Thymus (tissue), 11 donors: ENCODE measurements at regions not wholly inside any gene's neighbourhood (a gene's known extent, or its start where the extent isn't known, plus 50 kb on each side); places are given as distances from the start of the nearest gene placed in this dataset.

Experiments
- DNase-seq, 9 donors: peaks; one replicate each; pipeline ENCODE4 v3.0.0-alpha.2; 2013; ENCODE audit warnings: low spot score in 9 of 9, low read depth in 6 of 9, missing footprints in 1 of 9
- H3K27ac ChIP-seq, 2 donors: one replicate each; pipeline ENCODE4 v1.5.1; 2013; ENCODE audit warnings: control low read depth in 1 of 2, low read depth in 1 of 2, low read length in 1 of 2, mild to moderate bottlenecking in 1 of 2, moderate library complexity in 1 of 2
- H3K27me3 ChIP-seq, 2 donors: one replicate each; pipeline ENCODE4 v1.5.1; 2013; ENCODE audit warnings: low read length in 1 of 2; ENCODE audit not compliant: control insufficient read depth in 2 of 2, insufficient read depth in 1 of 2
- H3K36me3 ChIP-seq, 2 donors: one replicate each; pipeline ENCODE4 v1.5.1; 2013; ENCODE audit warnings: low read length in 1 of 2, mild to moderate bottlenecking in 1 of 2, moderate library complexity in 1 of 2; ENCODE audit not compliant: control insufficient read depth in 2 of 2, insufficient read depth in 2 of 2
- H3K4me1 ChIP-seq, 2 donors: one replicate each; pipeline ENCODE4 v1.5.1; 2013; ENCODE audit warnings: low read length in 2 of 2; ENCODE audit not compliant: control insufficient read depth in 2 of 2, insufficient read depth in 2 of 2
- H3K4me3 ChIP-seq, 2 donors: one replicate each; pipeline ENCODE4 v1.5.1; 2013; ENCODE audit warnings: low read length in 2 of 2, control low read depth in 1 of 2, mild to moderate bottlenecking in 1 of 2
- H3K9me3 ChIP-seq, 2 donors: one replicate each; pipeline ENCODE4 v1.5.1; 2013; ENCODE audit warnings: low read length in 1 of 2, mild to moderate bottlenecking in 1 of 2; ENCODE audit not compliant: control insufficient read depth in 2 of 2, insufficient read depth in 1 of 2
- WGBS: extraction: QIAGEN DNeasy Blood & Tissue Kit; methylation state at CpG from one replicate; pipeline ENCODE4 v1.1.7; 2013; 5-methylcytosine and 5-hydroxymethylcytosine counted together
- donor health status: healthy.

DNA sequence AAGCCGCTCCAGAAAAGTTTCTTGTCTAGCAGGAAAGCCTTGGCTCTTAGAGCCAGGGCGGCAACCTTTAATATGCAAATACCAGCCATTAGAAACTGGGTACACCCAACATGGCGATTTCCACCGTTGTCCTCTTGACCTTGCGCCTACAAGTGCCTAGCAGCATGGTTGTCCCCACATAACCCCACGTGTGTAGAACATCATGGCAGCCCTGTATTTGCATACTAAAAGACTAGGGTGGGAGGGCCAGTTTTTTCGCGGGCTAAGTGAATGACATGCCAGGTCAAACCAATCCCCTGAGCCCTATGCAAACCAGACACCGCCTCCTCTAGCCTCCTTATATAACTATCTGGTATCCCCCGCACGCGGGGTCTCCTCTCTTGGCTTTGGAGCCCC lies 58.4 kb upstream of the FZD8 start:
- H3K27me3 ChIP-seq = no peaks in the 10 kb centered on the region
- no peak for DNase-seq
- H3K9me3 ChIP-seq = no peaks in the 10 kb centered on the region
- WGBS = 91% methylated on average over 12 of the region's 12 CpGs
- H3K4me1 ChIP-seq = no peaks in the 10 kb centered on the region
- H3K27ac ChIP-seq = no peak overlapping the region
- H3K4me3 ChIP-seq = no peak overlapping the region
- H3K36me3 ChIP-seq = no peaks in the 10 kb centered on the region

DNA sequence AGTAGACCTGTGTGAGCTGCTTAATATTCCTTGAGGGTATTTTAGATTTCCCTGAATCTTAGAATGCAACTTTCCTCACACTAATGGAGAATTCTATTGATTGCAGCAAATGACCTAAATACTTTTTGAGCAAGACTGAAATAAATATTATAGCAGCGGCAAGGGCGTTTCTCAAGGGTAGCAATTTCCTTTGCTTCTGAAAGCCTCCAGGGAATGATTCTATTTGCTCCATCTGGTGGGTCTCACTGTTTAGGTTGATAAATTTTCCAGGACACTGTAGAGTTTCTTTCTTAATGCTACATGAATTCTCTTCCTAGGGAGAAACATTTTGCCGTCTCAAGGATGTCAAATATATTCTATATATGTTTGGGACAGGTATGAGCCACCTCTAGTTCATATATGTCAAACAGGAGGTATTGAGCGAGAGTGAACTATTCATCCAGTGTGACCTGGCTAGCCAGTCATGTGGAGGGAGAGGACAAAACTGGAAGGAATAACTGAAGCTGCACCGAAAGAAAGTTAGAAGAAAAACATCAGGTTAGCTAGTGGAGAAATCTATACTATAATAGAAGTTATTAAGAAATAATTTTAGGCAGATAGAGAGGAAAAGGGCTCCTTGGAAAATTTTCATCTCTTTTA lies 57.9 kb upstream of the FZD8 start:
- Histone ChIP-seq H3K4me3 (no peak overlapping the region), H3K27me3 (no peaks in the 10 kb centered on the region), H3K27ac (no peak overlapping the region), H3K9me3 (no peaks in the 10 kb centered on the region), H3K36me3 (no peaks in the 10 kb centered on the region), H3K4me1 (no peaks in the 10 kb centered on the region)
- DNase-seq = no peak
- 92% methylated on average over 5 of the region's 5 CpGs for WGBS

DNA sequence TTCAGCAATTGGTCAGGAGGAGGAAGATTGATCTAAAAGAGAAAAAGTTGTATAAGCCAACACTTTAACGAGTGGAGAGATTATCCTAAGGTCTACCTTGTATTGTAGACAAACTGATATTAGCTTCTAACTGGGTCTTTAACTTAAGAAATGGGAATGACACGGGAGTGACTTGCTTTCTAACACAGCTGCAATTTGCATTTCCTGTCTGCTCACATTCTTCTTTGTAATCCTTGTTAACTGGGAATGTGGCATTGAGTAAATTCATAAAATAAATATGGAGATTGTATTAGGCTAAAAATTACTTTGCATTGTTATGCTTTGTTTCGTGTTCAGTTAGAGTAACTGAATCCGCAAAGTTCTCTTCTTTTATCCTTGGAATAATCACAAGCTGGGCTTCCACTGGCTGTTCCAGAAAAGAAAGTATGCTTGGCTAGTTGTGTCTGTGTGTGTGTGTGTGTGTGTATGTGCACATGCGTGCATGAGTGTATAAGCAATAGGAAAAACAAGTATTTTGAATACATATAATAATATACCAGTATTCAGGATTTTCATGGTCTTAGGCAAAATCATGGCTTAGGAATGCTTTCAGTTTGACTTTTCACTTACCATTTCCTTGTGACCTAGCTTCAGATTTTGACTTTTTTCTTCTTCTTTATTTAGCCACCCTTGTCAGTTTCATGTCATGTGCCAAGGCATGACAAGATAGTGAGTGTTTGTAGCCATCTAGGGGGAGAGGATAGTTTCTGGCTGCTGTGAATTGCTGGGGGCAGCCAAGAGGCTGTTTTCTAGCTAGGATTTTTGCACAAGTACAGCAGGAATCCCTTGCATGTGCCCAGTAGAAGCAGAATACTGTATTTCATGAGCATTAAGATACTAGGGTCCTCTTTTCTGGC lies 54.5 kb upstream of the FZD8 start:
- no peak overlapping the region for H3K27ac ChIP-seq
- no peak for DNase-seq
- no peak overlapping the region for H3K4me3 ChIP-seq
- WGBS = 78% methylated on average over 5 of the region's 5 CpGs
- H3K27me3 ChIP-seq = no peaks in the 10 kb centered on the region
- H3K9me3 ChIP-seq = no peaks in the 10 kb centered on the region
- H3K4me1 ChIP-seq = no peaks in the 10 kb centered on the region
- H3K36me3 ChIP-seq = no peaks in the 10 kb centered on the region

DNA sequence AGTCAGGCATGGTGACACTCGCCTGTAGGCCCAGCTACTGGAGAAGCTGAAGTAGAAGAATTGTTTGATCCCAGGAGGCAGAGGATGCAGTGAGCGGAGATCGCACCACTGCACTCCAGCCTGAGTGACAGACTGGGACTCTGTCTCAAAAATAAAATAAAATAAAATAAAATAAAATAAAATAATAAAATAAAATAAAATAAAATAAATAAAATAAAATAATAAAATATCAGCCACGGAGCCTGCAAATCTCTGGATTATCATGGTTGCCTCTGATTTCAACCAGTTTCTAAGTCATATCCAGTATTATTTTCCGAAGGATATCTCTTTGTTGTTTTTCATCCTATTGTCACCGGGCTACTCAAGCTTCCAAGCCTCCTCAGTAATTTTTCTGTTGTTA lies 51.7 kb upstream of the FZD8 start:
- 99% methylated on average over 6 of the region's 6 CpGs for WGBS
- Histone ChIP-seq H3K4me3 (no peak overlapping the region), H3K27ac (no peak overlapping the region), H3K27me3 (no peaks in the 10 kb centered on the region), H3K4me1 (no peaks in the 10 kb centered on the region), H3K9me3 (no peaks in the 10 kb centered on the region), H3K36me3 (no peaks in the 10 kb centered on the region)
- DNase-seq = no peak
